Left lung (tissue), 4 donors: ENCODE measurements at regions not wholly inside any gene's neighbourhood (a gene's known extent, or its start where the extent isn't known, plus 50 kb on each side); places are given as distances from the start of the nearest gene placed in this dataset.

Experiments
- ATAC-seq: fragments of 200-7000 bp; cut with Tn5 transposase; one replicate; pipeline ENCODE4 v1.9.1; 2020; ENCODE audit warnings: moderate library complexity
- DNase-seq, 4 donors: peaks; one replicate each; pipeline ENCODE4 v3.0.0-alpha.2; 2013 to 2020
- H3K27ac ChIP-seq, 2 donors: fragments of 200-600 bp; sonication (generic) in 1 of 2; one replicate each; pipeline versions ENCODE4 v1.5.0 to v1.8.0; 2020 to 2021
- H3K27me3 ChIP-seq, 2 donors: fragments of 200-600 bp; sonication (generic) in 1 of 2; one replicate each; pipeline versions ENCODE4 v1.5.0 to v1.8.0; 2020 to 2021
- H3K36me3 ChIP-seq, 2 donors: fragments of 200-600 bp; sonication (generic) in 1 of 2; one replicate each; pipeline versions ENCODE4 v1.5.0 to v1.8.0; 2020 to 2021
- H3K4me1 ChIP-seq, 2 donors: fragments of 200-600 bp; one replicate each; pipeline ENCODE4 v1.8.0; 2021
- H3K4me3 ChIP-seq, 2 donors: fragments of 200-600 bp; sonication (generic) in 1 of 2; one replicate each; pipeline versions ENCODE4 v1.5.0 to v1.8.0; 2020 to 2021; ENCODE audit warnings: mild to moderate bottlenecking in 1 of 2
- H3K9me3 ChIP-seq, 2 donors: fragments of 200-600 bp; sonication (generic) in 1 of 2; one replicate each; pipeline versions ENCODE4 v1.5.0 to v1.8.0; 2020 to 2021
- CTCF ChIP-seq, 2 donors: fragments of 200-600 bp; sonication (generic) in 1 of 2; IDR thresholded peaks; one replicate each; pipeline versions ENCODE4 v1.5.0 to v1.8.0; 2021; ENCODE audit warnings: antibody characterized with exemption in 2 of 2
- intact Hi-C, 2 donors: fragments of 100-400 bp; cut with DNase I; formaldehyde crosslinking; loops; one replicate each; pipeline versions ENCODE4 v1.11.2 to v1.14.2; 2022
- donor health status: DM: no; HTN: yes; CAD: no.
- donor health status: DM: no; HTN: no; CAD: no.

DNA sequence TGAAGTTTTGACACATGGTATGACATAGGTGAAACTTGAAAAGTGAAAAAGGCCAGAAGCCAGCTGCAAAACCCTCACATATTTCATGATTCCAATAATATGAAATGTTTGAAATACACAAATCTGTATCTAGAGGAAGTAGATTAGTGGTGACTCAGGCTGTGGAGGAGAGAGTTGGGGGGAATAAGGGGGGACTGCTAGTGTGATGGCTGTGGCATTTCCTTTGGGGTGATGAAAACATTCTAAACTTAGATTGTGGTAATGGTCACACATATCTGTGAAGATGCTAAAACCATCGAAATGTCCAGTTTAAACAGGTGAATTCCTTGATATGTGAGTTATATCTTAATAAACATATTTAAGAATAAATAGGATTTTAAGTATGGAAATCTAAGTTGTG lies 343.5 kb upstream of the SFRP2 start:
- ATAC-seq (no peak), DNase-seq (no peak)
- H3K9me3 ChIP-seq = no peaks in the 10 kb centered on the region
- no peak for TF ChIP-seq CTCF (IDR thresholded peaks at IDR 0.05)
- intact Hi-C loops = no loop called here
- H3K4me1 ChIP-seq = no peaks in the 10 kb centered on the region
- H3K36me3 ChIP-seq = no peaks in the 10 kb centered on the region
- no peaks in the 10 kb centered on the region for H3K27me3 ChIP-seq
- no peak overlapping the region for H3K27ac ChIP-seq
- no peak overlapping the region for H3K4me3 ChIP-seq

- TF ChIP-seq CTCF (IDR thresholded peaks at IDR 0.05) = no peak
- Histone ChIP-seq H3K27ac (no peak overlapping the region), H3K9me3 (peaks cover 0 to 6% of the 10 kb centered on the region in 2 donors), H3K4me3 (no peak overlapping the region), H3K4me1 (no peaks in the 10 kb centered on the region), H3K27me3 (no peaks in the 10 kb centered on the region), H3K36me3 (no peaks in the 10 kb centered on the region)
- no peak for DNase-seq
- intact Hi-C loops = no loop called here
- ATAC-seq = peak; percentile 11
Measured at GRCh38 chr4:154126276-154126675, 337.4 kb upstream of the SFRP2 start.

- Histone ChIP-seq H3K36me3 (no peaks in the 10 kb centered on the region), H3K9me3 (peaks cover 0 to 6% of the 10 kb centered on the region in 2 donors), H3K27me3 (no peaks in the 10 kb centered on the region), H3K27ac (no peak overlapping the region), H3K4me1 (no peaks in the 10 kb centered on the region), H3K4me3 (no peak overlapping the region)
- DNase-seq = no peak
- intact Hi-C loops = no loop called here
- no peak for TF ChIP-seq CTCF (IDR thresholded peaks at IDR 0.05)
- ATAC-seq = no peak
Measured at GRCh38 chr4:154125340-154125739, 336.5 kb upstream of the SFRP2 start.

DNA sequence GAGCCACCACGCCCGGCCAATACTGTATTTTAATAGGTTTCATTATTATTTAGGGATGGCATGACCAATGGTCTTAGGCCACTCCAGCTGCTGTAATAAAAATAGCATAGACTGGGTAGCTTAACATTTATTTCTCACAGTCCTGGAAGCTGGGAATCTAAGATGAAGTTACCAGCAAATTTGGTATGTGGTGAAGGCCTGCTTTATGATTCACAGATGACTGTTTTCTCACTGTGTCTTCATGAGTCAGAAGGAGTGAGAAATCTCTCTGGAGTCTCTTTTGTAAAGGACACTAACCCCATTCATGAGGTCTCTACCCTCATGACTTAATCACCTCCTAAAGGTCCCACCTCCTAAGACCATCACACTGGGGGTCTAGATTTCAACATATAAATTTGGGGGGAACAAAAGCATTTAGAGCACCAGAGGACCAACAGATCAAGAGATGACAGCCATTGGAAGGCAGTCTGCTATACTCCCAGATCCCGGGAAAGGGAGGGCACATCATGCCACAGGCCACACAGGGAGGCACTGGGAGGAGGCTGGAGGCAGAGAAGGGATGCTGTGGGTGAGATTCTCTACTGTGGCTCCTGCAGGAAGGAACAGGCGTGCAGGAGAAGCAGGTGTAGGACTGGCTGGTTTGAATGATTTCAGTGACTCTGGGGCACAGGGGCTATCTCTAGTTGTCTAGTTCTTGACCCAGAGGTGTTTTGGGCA lies 335.8 kb upstream of the SFRP2 start:
- ATAC-seq = no peak

DNA sequence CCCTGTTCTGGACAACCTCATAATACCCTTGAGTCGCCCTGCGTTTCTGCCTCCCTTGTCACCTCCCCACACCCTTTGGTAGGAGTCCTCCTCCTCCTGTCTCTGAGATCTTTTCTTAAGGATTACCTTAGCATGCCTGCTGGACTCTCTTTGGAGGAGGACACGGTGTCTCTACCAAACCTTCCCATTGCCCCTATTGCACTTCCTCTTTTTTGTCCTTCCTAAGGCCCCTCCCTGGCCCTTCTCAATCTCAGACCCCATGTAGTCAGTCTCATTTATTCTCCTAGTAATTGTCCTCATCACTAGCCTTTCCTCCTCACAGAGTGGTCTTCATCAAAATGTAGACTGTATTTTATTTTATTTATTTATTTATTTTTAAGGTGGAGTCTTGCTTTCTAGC lies 335.0 kb upstream of the SFRP2 start:
- no peak overlapping the region for H3K4me3 ChIP-seq
- no peak overlapping the region for H3K27ac ChIP-seq
- TF ChIP-seq CTCF (IDR thresholded peaks at IDR 0.05) = no peak
- peaks cover 0 to 6% of the 10 kb centered on the region in 2 donors for H3K9me3 ChIP-seq
- no peaks in the 10 kb centered on the region for H3K36me3 ChIP-seq
- no peaks in the 10 kb centered on the region for H3K27me3 ChIP-seq
- ATAC-seq = no peak
- H3K4me1 ChIP-seq = no peaks in the 10 kb centered on the region
- intact Hi-C loops = no loop called here
- DNase-seq = no peak

More for the DNA sequence above, 335.8 kb upstream of the SFRP2 start:
- H3K27me3 ChIP-seq = no peaks in the 10 kb centered on the region
- H3K4me3 ChIP-seq = no peak overlapping the region
- no peaks in the 10 kb centered on the region for H3K36me3 ChIP-seq
- H3K4me1 ChIP-seq = no peaks in the 10 kb centered on the region
- H3K9me3 ChIP-seq = peaks cover 0 to 6% of the 10 kb centered on the region in 2 donors
- H3K27ac ChIP-seq = no peak overlapping the region
- TF ChIP-seq CTCF (IDR thresholded peaks at IDR 0.05) = no peak
- intact Hi-C loops = no loop called here
- no peak for DNase-seq
